ENCODE measurements at regions not wholly inside any gene's neighbourhood (a gene's known extent, or its start where the extent isn't known, plus 50 kb on each side); places are given as distances from the start of the nearest gene placed in this dataset.

GRCh38 chr11:112543390-112543789 lies 282.7 kb upstream of the PLET1 start (continued):
- TF ChIP-seq, protein P1, sequence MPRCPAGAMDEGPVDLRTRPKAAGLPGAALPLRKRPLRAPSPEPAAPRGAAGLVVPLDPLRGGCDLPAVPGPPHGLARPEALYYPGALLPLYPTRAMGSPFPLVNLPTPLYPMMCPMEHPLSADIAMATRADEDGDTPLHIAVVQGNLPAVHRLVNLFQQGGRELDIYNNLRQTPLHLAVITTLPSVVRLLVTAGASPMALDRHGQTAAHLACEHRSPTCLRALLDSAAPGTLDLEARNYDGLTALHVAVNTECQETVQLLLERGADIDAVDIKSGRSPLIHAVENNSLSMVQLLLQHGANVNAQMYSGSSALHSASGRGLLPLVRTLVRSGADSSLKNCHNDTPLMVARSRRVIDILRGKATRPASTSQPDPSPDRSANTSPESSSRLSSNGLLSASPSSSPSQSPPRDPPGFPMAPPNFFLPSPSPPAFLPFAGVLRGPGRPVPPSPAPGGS (CRISPR knock-in tag; IDR thresholded peaks at IDR 0.05), result no peak
- TF ChIP-seq ZNF335 (CRISPR knock-in tag; IDR thresholded peaks at IDR 0.05) (no peak), SMC3 (IDR thresholded peaks at IDR 0.05; ENCODE audit: low read length) (no peak), MZF1 (CRISPR knock-in tag; IDR thresholded peaks at IDR 0.05; ENCODE audit: borderline replicate concordance) (no peak), SIX4 (CRISPR knock-in tag; IDR thresholded peaks at IDR 0.05) (no peak), CC2D1A (CRISPR knock-in tag; IDR thresholded peaks at IDR 0.05) (no peak), MED1 (CRISPR knock-in tag; IDR thresholded peaks at IDR 0.05) (no peak), NFRKB (IDR thresholded peaks at IDR 0.05) (no peak)

DNA sequence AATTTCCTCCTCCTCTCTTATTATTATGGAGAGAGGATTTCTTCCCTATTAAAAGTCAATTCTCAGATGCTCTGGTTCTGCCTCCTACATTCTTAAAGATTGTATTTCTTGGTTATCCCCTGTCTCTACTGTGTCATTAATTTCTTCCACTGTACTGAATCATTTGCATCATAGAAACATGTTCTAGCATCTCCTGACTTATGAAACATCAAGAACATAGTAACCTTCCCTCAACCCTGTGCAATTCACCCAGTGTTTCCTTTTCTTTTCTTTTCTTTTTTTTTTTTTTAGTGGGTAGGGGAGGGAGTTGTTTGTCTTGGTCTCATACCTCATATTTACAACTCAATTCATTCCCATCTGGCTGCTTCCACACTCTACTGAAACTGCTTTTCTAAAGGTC lies 288.0 kb upstream of the PLET1 start:
- no peak overlapping the region for H3K27ac ChIP-seq (ENCODE audit: extremely low read length, insufficient read depth, low read length)
- H2AFZ ChIP-seq (ENCODE audit: low read length), result no peak overlapping the region
- BruUV-seq (replicated peaks), result no TSS peak
- FAIRE-seq (no peak), ATAC-seq (no peak), DNase-seq (ENCODE audit: low spot score) (no peak)
- no peak overlapping the region for H3K4me2 ChIP-seq (ENCODE audit: low read depth, low read length)
- no peaks in the 10 kb centered on the region for H4K20me1 ChIP-seq (ENCODE audit: insufficient read depth, low read length)
- CTCF ChIA-PET (ENCODE audit: low intra/inter-chr PET ratio, low total read pairs), result no interaction called here
- in situ Hi-C loops (cut with HindIII; ENCODE audit: extremely low pct_ligation_motif_present, low pct_unique_long_range_greater_than_20kb) (no loop called here), intact Hi-C loops (cut with micrococcal nuclease; ENCODE audit: unreplicated experiment) (no loop called here)
- no peak overlapping the region for H3K4me3 ChIP-seq (replicated peaks in 1 of 3; ENCODE audit: insufficient read depth in 1 of 3, low read depth in 2 of 3, low read length in 3 of 3)
- no peaks in the 10 kb centered on the region for H3K4me1 ChIP-seq (ENCODE audit: insufficient read depth, low read length)
- no peak overlapping the region for H3K9ac ChIP-seq (ENCODE audit: insufficient read depth, low read depth, low read length)
- no peaks in the 10 kb centered on the region; a peak in 1 of 5 replicates for H3K27me3 ChIP-seq (ENCODE audit: control insufficient read depth in 1 of 2, insufficient read depth in 2 of 2, low read length in 2 of 2)
- H3K36me3 ChIP-seq (replicated peaks in 1 of 2; ENCODE audit: control insufficient read depth in 1 of 2, insufficient read depth in 2 of 2, low read length in 2 of 2), result no peaks in the 10 kb centered on the region
- no peaks in the 10 kb centered on the region for H3K79me2 ChIP-seq (ENCODE audit: insufficient read depth, low read length)
- POLR2A ChIA-PET, result no interaction called here
- no peaks in the 10 kb centered on the region for H3K9me3 ChIP-seq (ENCODE audit: low read length)
- TF ChIP-seq ISX (CRISPR knock-in tag; conservative IDR thresholded peaks at IDR 0.05) (no peak), NCOA2 (CRISPR knock-in tag; IDR thresholded peaks at IDR 0.05) (no peak), ZNF451 (CRISPR knock-in tag; IDR thresholded peaks at IDR 0.05) (no peak), CC2D1A (CRISPR knock-in tag; IDR thresholded peaks at IDR 0.05) (no peak), KLF9 (CRISPR knock-in tag; IDR thresholded peaks at IDR 0.05; ENCODE audit: low read depth) (no peak), ZBTB40 (IDR thresholded peaks at IDR 0.05) (no peak), ZBTB40 (CRISPR knock-in tag; IDR thresholded peaks at IDR 0.05) (no peak), TBX2 (CRISPR knock-in tag; IDR thresholded peaks at IDR 0.05; ENCODE audit: borderline replicate concordance) (no peak), NAIF1 (CRISPR knock-in tag; IDR thresholded peaks at IDR 0.05; ENCODE audit: borderline replicate concordance) (no peak), DMAP1 (CRISPR knock-in tag; IDR thresholded peaks at IDR 0.05) (no peak)

Measured in HepG2 (cell line).